GM23248 (cell line): ENCODE measurements at regions not wholly inside any gene's neighbourhood (a gene's known extent, or its start where the extent isn't known, plus 50 kb on each side); places are given as distances from the start of the nearest gene placed in this dataset.
A peak's percentile ranks its signal among the peaks of the same experiment; 100 is the strongest.

Source experiments
- DNase-seq: peaks from one replicate; pipeline ENCODE4 v3.0.0-alpha.2; 2015
- H2AFZ ChIP-seq: fragments of 200-600 bp; sonication (generic); 2 replicates; pipeline ENCODE4 v1.6.1; 2016; ENCODE audit warnings: antibody characterized with exemption
- H3F3A ChIP-seq: fragments of 200-600 bp; sonication (generic); 2 replicates; pipeline ENCODE4 v1.6.1; 2016; ENCODE audit warnings: mild to moderate bottlenecking, antibody characterized with exemption, mixed run types; ENCODE audit not compliant: insufficient read depth
- H3K27ac ChIP-seq: fragments of 200-600 bp; sonication (generic); 2 replicates; pipeline ENCODE4 v1.5.1; 2016; ENCODE audit warnings: mild to moderate bottlenecking
- H3K27me3 ChIP-seq: fragments of 200-600 bp; sonication (generic); replicated peaks from 2 replicates; pipeline ENCODE4 v1.6.1; 2016; ENCODE audit warnings: mild to moderate bottlenecking; ENCODE audit not compliant: insufficient read depth
- H3K36me3 ChIP-seq: fragments of 200-600 bp; sonication (generic); 2 replicates; pipeline ENCODE4 v1.6.1; 2016; ENCODE audit warnings: low read depth, mild to moderate bottlenecking
- H3K4me1 ChIP-seq: fragments of 200-600 bp; sonication (generic); 2 replicates; pipeline ENCODE4 v1.6.1; 2016; ENCODE audit warnings: mild to moderate bottlenecking; ENCODE audit not compliant: insufficient read depth
- H3K4me2 ChIP-seq: fragments of 200-600 bp; sonication (generic); one replicate; pipeline ENCODE4 v1.6.1; 2016; ENCODE audit warnings: mild to moderate bottlenecking; ENCODE audit not compliant: unreplicated experiment
- H3K4me3 ChIP-seq: fragments of 200-600 bp; sonication (generic); 2 replicates; pipeline ENCODE4 v1.5.1; 2016; ENCODE audit warnings: mild to moderate bottlenecking
- H3K79me2 ChIP-seq: fragments of 200-600 bp; sonication (generic); 2 replicates; pipeline ENCODE4 v1.6.1; 2016; ENCODE audit warnings: mild to moderate bottlenecking; ENCODE audit not compliant: insufficient read depth
- H3K9ac ChIP-seq: fragments of 200-600 bp; sonication (generic); 2 replicates; pipeline ENCODE4 v1.6.1; 2016; ENCODE audit warnings: mild to moderate bottlenecking
- H3K9me2 ChIP-seq: fragments of 200-600 bp; sonication (generic); 2 replicates; pipeline ENCODE4 v1.6.1; 2016; ENCODE audit warnings: mixed run types, mild to moderate bottlenecking, moderate library complexity; ENCODE audit not compliant: insufficient read depth
- H3K9me3 ChIP-seq: fragments of 200-600 bp; sonication (generic); one replicate; pipeline ENCODE4 v1.6.1; 2017; ENCODE audit warnings: low read depth
- H4K20me1 ChIP-seq: fragments of 200-600 bp; sonication (generic); 2 replicates; pipeline ENCODE4 v1.6.0; 2016; ENCODE audit not compliant: insufficient read depth
- EZH2 ChIP-seq: fragments of 200-600 bp; sonication (generic); IDR thresholded peaks from 2 replicates; pipeline ENCODE4 v1.6.1; 2018; ENCODE audit warnings: antibody characterized with exemption, mild to moderate bottlenecking; ENCODE audit not compliant: insufficient read depth, poor library complexity, severe bottlenecking
- EZH2phosphoT487 ChIP-seq: fragments of 200-600 bp; sonication (generic); IDR thresholded peaks from 2 replicates; pipeline ENCODE4 v1.6.1; 2018; ENCODE audit warnings: antibody characterized with exemption, moderate library complexity, mild to moderate bottlenecking, low read depth; ENCODE audit not compliant: insufficient read depth
- WGBS, 2 experiments: methylation state at CpG; one replicate each; pipeline ENCODE4 v1.1.6; 2015 to 2017; ENCODE audit warnings: low lambda C conversion rate in 2 of 2, low coverage in 1 of 2; ENCODE audit errors: missing lambda C conversion rate in 2 of 2; 5-methylcytosine and 5-hydroxymethylcytosine counted together
- in situ Hi-C: fragments of 300-500 bp; cut with MboI; formaldehyde crosslinking; loops from 2 replicates; pipeline ENCODE4 v1.15.0; 2020

DNA sequence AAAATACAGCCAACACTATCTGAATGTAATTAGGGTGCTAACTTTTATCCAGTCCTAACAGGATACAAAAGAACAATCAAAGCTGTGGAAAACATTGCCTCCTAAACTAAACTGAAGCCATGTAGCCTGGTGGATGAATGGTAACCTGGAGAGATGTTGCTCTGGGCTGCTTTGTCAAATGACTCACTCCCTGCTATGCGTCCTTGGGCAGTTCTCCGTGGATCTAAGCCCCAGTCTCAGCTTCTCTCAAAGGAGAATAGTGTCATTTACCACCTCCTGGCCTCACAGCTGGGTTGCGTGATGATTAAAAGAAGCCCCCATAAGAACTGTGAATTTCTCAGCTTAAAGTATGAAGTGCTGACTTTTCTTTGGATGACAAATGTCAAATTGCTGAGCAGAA, 203.7 kb downstream of the ICOS start:
- in situ Hi-C loops: no loop called here
- Histone ChIP-seq H3K4me3 (no peak overlapping the region), H3K9ac (no peak overlapping the region), H3K36me3 (no peaks in the 10 kb centered on the region), H3K4me1 (no peaks in the 10 kb centered on the region), H3K9me3 (no peaks in the 10 kb centered on the region), H3F3A (no peaks in the 10 kb centered on the region), H3K27me3 (peaks cover 10% of the 10 kb centered on the region; the same call in 1 of the 2 replicates), H3K79me2 (no peaks in the 10 kb centered on the region), H3K9me2 (no peaks in the 10 kb centered on the region), H2AFZ (no peak overlapping the region), H4K20me1 (no peaks in the 10 kb centered on the region), H3K4me2 (no peak overlapping the region), H3K27ac (no peak overlapping the region)
- peak; percentile 3 for DNase-seq
- WGBS, 2 experiments: 37 to 45% methylated on average over 3 of the region's 3 CpGs
- no peak for TF ChIP-seq EZH2phosphoT487
- no peak for TF ChIP-seq EZH2

DNA sequence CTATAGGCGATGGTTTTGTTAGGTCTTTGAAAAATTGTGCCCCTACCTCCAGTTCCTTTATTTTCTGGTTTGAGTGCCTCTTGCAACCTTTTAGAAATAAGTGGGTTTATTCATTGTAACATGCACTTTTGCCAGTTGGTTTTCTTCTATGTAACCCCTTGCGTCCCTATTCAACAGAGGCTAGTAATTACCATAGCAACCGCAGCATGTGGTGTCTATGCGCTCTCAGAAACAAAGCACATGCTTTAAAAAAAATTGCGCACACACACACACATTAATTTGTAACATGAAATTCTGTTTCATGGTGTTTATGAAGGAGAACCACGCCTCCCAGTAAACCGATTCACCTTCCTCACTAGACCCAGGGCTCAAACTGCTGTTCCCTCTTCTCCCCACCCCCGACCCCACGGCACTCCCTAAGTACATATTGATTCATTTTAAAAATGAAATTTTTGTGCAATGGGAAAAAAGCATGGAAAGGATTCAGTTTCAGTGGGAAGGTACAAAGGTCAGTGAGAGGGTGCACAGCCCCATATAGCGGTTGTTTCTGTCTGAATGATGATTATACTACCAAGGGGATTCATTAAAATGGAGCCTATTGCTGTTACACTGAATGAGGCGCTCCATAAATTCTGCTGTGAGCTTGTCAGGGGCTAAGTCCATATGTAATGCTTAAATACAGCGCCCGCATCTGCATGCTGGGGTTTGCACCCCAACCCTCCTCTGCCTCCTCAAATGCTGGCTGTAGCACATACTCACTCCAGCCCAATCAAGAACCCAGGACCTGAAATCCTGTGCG, 206.9 kb downstream of the ICOS start:
- Histone ChIP-seq H3K9me2 (no peaks in the 10 kb centered on the region), H4K20me1 (no peaks in the 10 kb centered on the region), H3K27ac (no peak overlapping the region), H3K79me2 (no peaks in the 10 kb centered on the region), H2AFZ (no peak overlapping the region), H3K9ac (no peak overlapping the region), H3K9me3 (no peaks in the 10 kb centered on the region), H3K4me3 (no peak overlapping the region), H3K4me1 (no peaks in the 10 kb centered on the region), H3F3A (no peaks in the 10 kb centered on the region), H3K27me3 (peaks cover 15% of the 10 kb centered on the region; the same call in 1 of the 2 replicates), H3K4me2 (no peak overlapping the region), H3K36me3 (no peaks in the 10 kb centered on the region)
- WGBS, 2 experiments: 68 to 70% methylated on average over 14 of the region's 14 CpGs
- TF ChIP-seq EZH2: no peak
- no peak for TF ChIP-seq EZH2phosphoT487
- in situ Hi-C loops: no loop called here
- DNase-seq: no peak

DNA sequence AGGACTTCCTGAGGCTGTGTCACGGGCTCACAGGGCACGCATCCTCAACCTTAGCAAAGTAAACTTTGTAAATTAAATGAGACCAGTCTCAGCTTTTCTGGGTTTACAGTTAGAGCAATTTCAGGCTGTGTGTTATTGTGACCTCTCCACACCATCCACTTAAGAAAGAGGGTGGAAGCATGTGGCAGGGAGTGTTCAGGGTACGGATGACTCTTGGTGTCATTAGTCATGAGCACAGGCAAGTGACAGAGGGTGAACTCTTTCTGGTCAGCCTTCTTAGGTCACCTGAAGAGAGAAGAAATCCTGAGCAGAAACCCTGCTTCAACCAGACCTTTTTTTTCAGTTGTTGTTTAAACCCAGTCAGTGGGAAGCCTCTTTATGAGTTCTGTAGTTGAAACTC, 207.9 kb downstream of the ICOS start:
- H4K20me1 ChIP-seq: no peaks in the 10 kb centered on the region
- H3K4me1 ChIP-seq: no peaks in the 10 kb centered on the region
- in situ Hi-C loops: no loop called here
- peaks cover 20% of the 10 kb centered on the region; the same call in 1 of the 2 replicates for H3K27me3 ChIP-seq
- H3K9me3 ChIP-seq: no peaks in the 10 kb centered on the region
- no peak overlapping the region for H2AFZ ChIP-seq
- no peak overlapping the region for H3K9ac ChIP-seq
- H3K4me3 ChIP-seq: no peak overlapping the region
- H3K36me3 ChIP-seq: no peaks in the 10 kb centered on the region
- WGBS, 2 experiments: 84 to 89% methylated on average over 3 of the region's 3 CpGs
- no peaks in the 10 kb centered on the region for H3K79me2 ChIP-seq
- H3K4me2 ChIP-seq: no peak overlapping the region
- no peak for TF ChIP-seq EZH2phosphoT487
- no peak for TF ChIP-seq EZH2
- H3K27ac ChIP-seq: no peak overlapping the region
- DNase-seq: no peak
- no peaks in the 10 kb centered on the region for H3F3A ChIP-seq
- H3K9me2 ChIP-seq: no peaks in the 10 kb centered on the region

DNA sequence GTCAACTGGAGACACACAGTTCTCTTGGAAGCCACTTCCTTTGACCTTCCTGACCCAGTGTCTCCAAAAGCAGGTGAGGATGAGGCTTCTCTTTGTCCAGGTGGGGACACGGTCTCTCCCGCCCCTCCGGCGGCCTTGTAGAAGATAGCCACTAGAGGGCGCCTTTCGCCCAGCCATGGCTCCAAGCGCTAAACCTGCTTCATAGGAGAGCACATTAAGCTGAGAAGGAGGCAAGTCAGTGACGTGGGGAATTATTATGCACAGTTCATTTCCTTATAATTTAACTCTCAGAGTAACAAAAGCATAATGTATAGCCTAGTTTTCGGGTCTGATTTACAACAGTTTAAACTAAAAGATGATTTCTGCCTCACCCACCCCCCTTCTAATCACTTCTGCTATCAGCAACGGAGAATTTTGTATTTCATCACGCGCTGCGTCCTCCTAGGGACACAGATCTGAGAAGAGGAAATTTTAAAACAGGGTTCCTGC, 208.7 kb downstream of the ICOS start:
- Histone ChIP-seq H3K79me2 (no peaks in the 10 kb centered on the region), H3K4me1 (no peaks in the 10 kb centered on the region), H3K27me3 (peaks cover 21% of the 10 kb centered on the region; the same call in 1 of the 2 replicates), H3K9me2 (no peaks in the 10 kb centered on the region), H3K9me3 (no peaks in the 10 kb centered on the region), H3K4me3 (peak overlapping the region; percentile 74), H3K4me2 (peak overlapping the region; percentile 89), H4K20me1 (no peaks in the 10 kb centered on the region), H2AFZ (peak overlapping the region; percentile 92), H3K36me3 (no peaks in the 10 kb centered on the region), H3F3A (no peaks in the 10 kb centered on the region), H3K27ac (no peak overlapping the region), H3K9ac (peak overlapping the region; percentile 14; the same call in 1 of the 2 replicates)
- in situ Hi-C loops: no loop called here
- peak; percentile 86 for DNase-seq
- no peak for TF ChIP-seq EZH2
- no peak for TF ChIP-seq EZH2phosphoT487
- WGBS, 2 experiments: 8% methylated on average over 13 of the region's 13 CpGs
